Adrenal gland (tissue), 5 donors: ENCODE measurements at regions not wholly inside any gene's neighbourhood (a gene's known extent, or its start where the extent isn't known, plus 50 kb on each side); places are given as distances from the start of the nearest gene placed in this dataset.
"Not testable (repeated sequence)": the region's sequence is repeated elsewhere in the genome, so short reads cannot be mapped to it uniquely, and the experiment has no call there.

Experiments used
- CTCF ChIP-seq, 6 experiments: fragments of 450-650 bp in 4 of 6; fragments of 200-600 bp in 2 of 6; sonication (generic) in 1 of 6; IDR thresholded peaks; 1 replicate in 5 of 6; 2 replicates in 1 of 6; pipeline versions ENCODE4 v1.5.1 to v1.8.0; 2016 to 2021; ENCODE audit warnings: antibody characterized with exemption in 6 of 6, mild to moderate bottlenecking in 2 of 6, moderate library complexity in 1 of 6
- POLR2A ChIP-seq, 2 donors: fragments of 450-650 bp; IDR thresholded peaks; one replicate each; pipeline ENCODE4 v1.6.1; 2017; ENCODE audit warnings: antibody characterized with exemption in 2 of 2, mild to moderate bottlenecking in 2 of 2, moderate library complexity in 1 of 2
- donor health status: DM: no; HTN: no; CAD: no.

- not testable (repeated sequence) for TF ChIP-seq CTCF, POLR2A (IDR thresholded peaks at IDR 0.05)
Measured at GRCh38 chr1:148210166-148210565, 58.1 kb upstream of the NBPF11 start.
